NCI-H748 (cell line): ENCODE measurements at regions not wholly inside any gene's neighbourhood (a gene's known extent, or its start where the extent isn't known, plus 50 kb on each side); places are given as distances from the start of the nearest gene placed in this dataset.
A peak's percentile ranks its signal among the peaks of the same experiment; 100 is the strongest.

ENCODE experiments used
- DNase-seq: peaks from one replicate; lab custom pipeline; 2025; ENCODE audit not compliant: unreplicated experiment; lab: John Stamatoyannopoulos, UW

DNA sequence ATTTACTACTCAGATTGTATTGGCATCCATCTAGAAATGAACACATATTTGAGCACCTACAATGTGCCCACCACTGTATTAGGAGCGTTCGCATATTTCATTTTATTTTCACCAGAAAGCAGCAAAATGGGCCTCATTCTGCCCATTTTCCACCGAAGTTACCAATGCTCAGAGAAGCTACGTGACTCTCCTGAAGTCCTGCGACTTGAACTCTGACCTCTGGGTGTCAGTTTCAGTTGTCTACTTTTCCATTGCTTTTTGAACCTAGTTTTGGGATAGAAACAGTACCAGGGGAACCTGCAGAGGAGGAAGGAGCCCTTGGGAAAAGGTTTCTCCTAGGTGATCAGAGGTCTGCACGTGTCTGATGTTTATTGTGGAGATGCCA, 139.1 kb upstream of the SDK2 start:
- no peak for DNase-seq

DNA sequence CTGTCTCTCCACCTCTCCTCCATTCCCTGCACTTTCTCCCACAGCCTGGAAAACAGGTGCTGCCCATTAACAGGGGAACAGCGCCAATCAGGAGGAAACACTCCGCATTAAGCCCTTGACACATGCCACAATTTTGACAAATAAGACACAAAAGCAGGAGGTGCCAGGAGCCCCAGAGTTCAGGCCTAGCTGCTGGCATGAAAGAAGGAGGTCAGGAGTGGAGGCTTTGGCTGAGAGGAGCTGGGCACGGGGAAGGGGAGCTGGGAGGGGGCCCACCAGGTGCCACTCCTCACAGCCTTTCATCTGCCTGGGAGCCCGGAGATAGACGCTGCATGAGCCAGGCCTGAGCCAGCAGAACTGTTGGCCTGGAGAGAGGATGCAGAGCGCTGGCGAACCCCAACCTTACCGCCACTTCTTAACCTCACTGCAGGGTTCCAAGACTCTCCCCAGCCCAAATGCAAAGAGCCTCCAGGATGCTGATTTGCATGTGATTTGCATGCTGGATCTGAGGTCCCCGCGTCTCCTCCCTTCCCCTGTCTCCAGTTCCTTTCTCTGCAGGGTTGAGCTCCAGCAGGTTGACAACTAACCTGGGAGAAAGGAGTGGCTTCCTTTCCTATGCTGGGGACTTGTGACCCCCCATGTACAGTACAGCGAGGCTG, 139.8 kb upstream of the SDK2 start:
- DNase-seq: no peak

GRCh38 chr17:73785496-73785895, 141.3 kb upstream of the SDK2 start:
- DNase-seq: peak; percentile 11

DNA sequence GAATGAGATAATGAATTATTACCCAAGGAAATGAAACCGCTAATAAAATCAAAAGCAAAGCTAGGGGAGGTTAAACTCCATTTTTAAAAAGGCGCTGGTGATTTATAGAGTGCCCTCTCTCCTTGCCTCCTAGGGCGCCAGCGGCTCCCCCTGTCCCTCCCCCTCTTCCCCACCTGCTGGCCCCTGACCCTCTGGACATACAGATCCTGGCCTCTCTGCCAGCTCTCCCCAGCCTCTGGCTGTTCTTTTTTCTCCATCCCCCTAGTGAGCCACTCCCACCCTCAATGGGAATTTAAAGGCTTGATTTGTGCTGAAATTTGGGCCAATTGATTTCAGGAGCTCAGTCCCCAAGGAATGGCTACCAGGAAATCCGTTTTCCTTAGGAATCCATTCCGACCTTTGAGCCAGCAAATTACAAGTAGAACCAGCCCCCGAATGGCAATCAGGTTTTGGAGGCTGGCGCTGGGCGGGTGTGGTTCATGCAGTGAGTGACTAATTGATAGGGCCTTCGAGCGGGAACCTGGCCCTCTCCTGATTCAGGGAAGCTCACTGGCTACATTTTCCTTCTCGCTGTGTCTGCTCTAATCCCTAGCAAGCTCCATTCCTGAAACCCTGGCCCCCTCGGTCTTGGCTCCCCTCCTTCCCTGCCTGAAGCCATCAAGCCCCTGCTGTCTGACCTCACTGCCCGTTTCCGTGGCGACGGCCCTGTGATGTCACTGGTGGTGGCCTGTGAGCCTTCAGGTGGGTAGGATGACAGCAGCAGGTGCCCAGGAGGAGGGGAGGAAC, 141.9 kb upstream of the SDK2 start:
- peak; percentile 92 for DNase-seq

- DNase-seq: peak; percentile 58
Observed at GRCh38 chr17:73787076-73788059, 143.1 kb upstream of the SDK2 start.

- DNase-seq: no peak
Observed at GRCh38 chr17:73788111-73788510, 143.9 kb upstream of the SDK2 start.

DNA sequence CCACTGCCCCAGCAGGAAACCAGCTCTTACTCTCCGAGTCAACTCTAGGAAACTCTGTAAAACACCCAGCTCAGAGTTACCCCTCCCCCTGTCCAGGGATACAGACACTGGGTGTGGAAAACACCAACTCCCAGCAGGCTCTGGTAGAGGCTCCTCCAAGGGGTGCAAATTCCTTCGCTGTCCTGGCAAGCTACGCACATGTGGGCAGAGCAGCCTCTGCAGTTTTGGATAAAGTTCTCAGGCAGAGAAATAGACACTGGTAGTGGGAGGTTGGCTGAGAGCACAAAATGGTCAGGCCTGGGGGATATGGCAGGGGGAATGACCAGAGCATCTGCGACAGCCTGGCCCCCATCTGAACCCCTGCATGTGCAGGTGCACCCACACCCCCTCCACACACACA, 146.9 kb upstream of the SDK2 start:
- no peak for DNase-seq

GRCh38 chr17:73791631-73792030, 147.4 kb upstream of the SDK2 start:
- no peak for DNase-seq

- no peak for DNase-seq
Observed at GRCh38 chr17:73792994-73793393, 148.7 kb upstream of the SDK2 start.

- no peak for DNase-seq
Observed at GRCh38 chr17:73794336-73794735, 150.1 kb upstream of the SDK2 start.

DNA sequence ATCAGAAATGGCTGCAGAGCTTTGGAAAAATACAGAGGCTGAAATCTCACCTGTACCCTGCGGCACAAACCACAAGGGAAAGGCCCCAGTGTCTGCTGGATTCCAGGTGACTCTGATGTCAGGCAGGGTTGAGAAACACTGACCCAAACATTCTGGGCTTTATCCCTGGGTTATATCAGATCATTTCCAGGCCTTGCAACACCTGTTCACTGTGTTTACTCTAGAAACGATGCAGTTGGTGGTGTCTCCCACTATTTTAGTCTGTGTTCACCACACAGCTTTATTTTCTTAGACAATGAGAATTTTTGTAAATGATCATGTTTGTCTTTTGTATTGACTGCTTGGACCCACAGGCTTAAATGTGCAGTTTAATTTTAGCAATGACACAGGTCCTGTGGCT, 151.5 kb upstream of the SDK2 start:
- DNase-seq: peak; percentile 80

- no peak for DNase-seq
Observed at GRCh38 chr17:73797594-73798110, 153.4 kb upstream of the SDK2 start.

DNA sequence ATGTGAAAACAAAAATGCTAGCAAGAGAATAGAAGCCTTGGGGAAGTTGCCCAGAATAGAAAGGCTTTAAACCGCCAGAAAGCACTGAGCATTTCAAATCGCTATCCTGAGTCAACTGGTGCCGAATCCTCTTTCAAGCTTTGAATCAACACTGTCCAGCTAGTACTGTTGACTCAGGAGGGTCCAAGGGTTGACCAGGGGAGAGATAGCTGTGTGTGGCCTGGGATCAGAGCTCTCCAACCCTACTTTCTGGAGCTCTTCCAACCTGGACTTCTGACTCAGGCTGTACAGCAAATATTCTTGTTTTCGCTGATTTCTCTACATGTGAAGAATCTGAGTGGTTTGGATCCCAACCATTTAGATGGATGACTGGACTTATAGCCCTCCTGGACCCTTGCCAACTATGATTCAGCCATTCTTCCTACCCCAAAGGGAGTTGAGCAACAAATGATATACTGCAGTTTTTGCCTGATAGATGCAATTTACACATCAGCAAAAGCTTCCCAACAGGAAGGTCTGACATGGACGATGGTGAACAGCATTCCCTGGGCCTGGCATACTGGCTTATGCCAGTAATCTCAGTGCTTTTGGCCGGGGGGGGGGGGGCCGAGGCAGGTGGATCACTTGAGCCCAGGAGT, 154.0 kb upstream of the SDK2 start:
- DNase-seq: peak; percentile 79

DNA sequence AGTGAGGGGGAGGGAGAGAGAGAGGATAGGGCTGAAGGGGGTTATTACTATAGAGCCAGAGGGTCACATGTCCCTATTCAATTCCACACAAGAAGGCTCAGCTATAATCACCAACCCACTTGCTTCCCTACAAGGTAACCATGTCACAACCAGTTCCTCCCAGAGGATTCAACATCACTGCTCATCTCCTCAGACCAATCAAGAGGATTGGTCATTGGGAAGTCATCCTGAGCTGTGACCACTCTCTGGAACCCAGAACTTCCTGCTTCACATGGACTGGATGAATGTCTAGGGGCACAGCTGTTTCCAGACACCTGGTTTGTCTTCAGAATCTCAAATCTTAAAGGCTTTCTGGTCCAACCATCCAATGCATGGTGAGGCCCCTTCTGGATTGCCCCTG, 154.9 kb upstream of the SDK2 start:
- no peak for DNase-seq

- no peak for DNase-seq
Observed at GRCh38 chr17:73799781-73800627, 155.8 kb upstream of the SDK2 start.

- DNase-seq: peak; percentile 80
Observed at GRCh38 chr17:73800893-73801292, 156.6 kb upstream of the SDK2 start.

- DNase-seq: peak; percentile 45
Observed at GRCh38 chr17:73801455-73802100, 157.3 kb upstream of the SDK2 start.

DNA sequence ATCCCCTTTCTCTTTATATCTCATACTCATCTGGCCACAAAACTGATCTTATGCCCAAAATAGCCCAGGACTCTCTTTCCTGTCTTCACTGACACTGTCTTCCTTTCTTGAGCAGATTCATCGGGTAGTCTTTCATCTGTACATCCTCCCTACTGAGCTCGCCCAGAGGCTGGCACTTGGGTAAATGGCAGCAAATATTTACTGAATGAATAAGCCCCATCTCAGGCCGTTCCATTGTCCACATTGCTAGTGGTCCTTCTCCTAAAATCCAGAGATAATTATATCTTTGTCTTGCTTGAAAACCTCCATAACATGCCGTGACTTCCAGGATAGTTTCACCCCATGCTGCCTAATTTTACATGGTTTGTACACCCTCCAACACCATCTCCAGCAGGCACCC, 158.1 kb upstream of the SDK2 start:
- peak; percentile 78 for DNase-seq

GRCh38 chr17:73802871-73803270, 158.6 kb upstream of the SDK2 start:
- no peak for DNase-seq
